HG02885 (cell line): ENCODE measurements at regions not wholly inside any gene's neighbourhood (a gene's known extent, or its start where the extent isn't known, plus 50 kb on each side); places are given as distances from the start of the nearest gene placed in this dataset.

Source experiments
- ATAC-seq: cut with Tn5 transposase; IDR thresholded peaks from one replicate; pipeline ENCODE4 v1.9.1; 2021; ENCODE audit warnings: mild to moderate bottlenecking; ENCODE audit not compliant: unreplicated experiment, poor library complexity

GRCh38 chr16:86663685-86664521, 85.6 kb downstream of the FOXL1 start:
- no peak for ATAC-seq

GRCh38 chr16:86664522-86665318, 86.4 kb downstream of the FOXL1 start:
- ATAC-seq: no peak

DNA sequence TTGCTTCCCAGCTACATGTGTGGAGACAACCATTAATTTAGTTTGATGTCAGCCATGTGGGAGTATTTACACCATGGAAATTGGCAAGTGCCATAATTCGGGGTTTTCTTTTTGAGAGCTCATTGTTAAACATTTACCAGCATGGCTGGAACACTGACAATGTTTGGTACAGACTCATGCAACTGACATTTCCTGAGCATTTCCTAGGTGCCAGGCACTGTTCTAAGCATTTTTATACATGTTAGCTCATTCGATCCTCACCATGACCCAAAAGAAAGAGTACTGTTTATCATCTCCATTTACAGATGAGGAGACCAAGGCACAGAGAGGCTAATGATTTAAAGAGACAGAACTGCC, 86.9 kb downstream of the FOXL1 start:
- no peak for ATAC-seq

DNA sequence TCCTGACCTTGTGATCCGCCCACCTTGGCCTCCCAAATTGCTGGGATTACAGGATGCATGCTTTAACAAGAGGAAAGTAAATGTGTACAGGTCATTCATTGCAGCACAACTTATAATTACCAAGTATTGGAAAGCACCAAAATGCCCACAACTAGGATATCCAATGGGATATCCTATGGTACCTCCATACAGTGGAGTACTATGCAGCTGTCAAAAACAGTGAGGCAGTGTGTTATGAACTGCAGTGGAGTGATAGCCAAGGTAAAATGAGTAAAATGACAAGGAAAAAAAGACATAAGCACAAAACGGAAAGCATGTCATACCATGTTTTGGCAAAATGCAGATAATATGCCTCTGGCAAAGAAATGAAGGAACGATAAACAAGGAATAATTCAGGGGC, 87.6 kb downstream of the FOXL1 start:
- no peak for ATAC-seq

DNA sequence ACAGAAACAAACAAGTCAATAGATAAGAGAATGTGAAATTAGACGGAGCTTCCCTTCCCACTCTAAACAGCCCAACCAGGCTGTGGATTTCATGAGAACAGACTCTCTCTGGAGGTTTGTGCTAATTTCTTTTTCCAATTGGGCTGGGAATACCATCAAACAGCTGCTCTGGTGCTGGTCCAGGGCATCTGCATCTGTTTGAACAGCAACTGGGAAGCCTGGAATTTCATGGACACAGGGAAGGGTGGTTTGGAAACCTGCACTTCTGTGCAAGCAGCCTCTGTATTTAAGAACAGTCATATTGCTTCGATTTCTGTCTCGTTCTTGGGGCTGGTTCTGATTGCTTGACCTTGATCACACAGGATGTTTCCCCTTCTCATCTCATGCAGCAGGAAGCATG, 88.7 kb downstream of the FOXL1 start:
- no peak for ATAC-seq

- no peak for ATAC-seq
These were observed 90.0 kb downstream of the FOXL1 start for GRCh38 chr16:86668136-86668910.

GRCh38 chr16:86669285-86669805, 91.0 kb downstream of the FOXL1 start:
- ATAC-seq: no peak

- ATAC-seq: no peak
These were observed 91.8 kb downstream of the FOXL1 start for GRCh38 chr16:86669937-86670749.

DNA sequence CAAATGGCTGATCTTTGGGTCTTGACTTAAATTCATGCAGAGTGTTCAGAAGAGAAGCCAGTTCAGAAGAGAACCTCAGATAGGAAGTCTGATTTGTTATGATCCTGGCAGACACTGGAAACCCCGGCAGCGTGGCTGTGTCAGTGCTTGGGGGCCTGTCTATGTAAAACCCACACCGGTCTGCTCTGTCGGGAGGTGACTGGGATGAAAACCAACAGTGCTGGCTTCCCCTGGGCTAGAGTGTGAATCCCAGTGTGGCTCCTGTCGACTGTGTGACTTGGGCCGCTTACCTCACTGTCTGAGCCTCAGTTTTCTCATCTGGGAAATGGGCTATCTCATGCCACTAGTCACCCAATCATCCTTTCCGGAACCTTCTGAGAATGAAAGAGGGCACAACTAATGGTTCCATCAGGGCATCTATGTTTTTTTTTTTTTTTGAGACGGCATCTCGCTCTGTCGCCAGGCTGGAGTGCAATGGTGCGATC, 92.4 kb downstream of the FOXL1 start:
- no peak for ATAC-seq

DNA sequence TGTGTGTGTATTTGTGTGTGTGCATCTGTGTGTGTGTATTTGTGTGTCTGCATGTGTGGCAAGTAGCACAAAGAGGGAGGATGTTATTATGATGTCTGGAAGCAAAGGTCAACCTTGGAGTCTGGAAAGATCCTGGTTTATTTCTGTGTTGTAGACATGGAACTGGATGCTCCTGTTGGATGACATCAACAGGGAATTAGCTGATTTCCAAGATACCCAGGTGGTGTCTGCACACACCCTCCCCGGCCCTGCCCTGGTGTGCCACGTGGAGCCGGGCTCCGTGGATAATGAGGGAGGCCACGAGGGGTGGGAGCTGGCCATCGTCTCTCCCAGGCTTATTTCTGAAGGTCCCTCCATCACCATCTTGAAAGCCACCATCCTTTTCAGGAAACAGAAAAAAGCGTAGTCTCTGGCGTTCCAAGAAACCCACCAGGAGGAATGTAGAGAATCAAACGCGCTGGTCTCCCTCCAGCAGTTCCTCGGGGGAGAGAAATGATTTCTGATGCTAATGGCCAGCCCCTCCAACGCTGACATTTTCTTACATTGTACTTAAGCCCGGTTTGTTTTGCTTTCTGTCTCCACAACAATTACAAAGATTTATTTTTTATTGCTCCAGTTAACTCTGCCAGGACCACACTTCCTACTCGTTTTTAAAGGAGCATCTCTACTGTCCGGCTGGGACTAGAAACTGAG, 93.3 kb downstream of the FOXL1 start:
- ATAC-seq: no peak

DNA sequence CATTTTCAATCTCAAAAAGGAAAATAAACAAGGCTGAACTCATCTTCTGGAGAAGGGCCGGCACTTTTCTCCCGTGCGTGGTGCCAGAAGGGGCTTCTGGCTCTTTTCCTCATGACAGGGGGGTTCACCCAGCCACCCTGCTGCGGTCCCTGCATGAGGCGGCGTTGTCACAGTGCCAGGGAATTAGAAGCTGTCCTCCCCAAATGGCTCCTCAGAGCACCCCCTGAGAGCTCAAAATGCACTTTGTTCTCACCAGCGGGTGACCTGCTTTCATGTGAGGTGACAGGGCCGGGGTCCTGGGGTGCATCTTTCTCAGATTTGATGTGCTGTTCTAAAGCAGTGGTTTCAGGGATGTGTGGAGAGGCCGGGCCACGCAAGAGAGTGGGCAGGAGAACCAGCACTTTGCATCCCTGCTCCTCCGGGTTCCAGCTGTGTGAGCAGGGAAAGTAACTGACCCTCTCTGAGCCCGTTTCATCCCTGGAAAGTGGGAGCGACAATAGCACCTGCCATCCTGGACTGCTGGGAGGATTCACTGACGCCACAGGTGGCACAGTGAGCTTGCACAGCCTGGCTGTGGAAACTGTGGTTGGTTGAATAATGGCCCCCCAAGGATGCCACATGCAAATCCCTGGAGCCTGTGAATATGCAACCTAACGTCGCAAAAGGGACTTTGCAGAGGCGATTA, 94.0 kb downstream of the FOXL1 start:
- no peak for ATAC-seq

- ATAC-seq: no peak
These were observed 95.0 kb downstream of the FOXL1 start for GRCh38 chr16:86673090-86673955.

GRCh38 chr16:86673956-86674453, 95.7 kb downstream of the FOXL1 start:
- ATAC-seq: no peak

DNA sequence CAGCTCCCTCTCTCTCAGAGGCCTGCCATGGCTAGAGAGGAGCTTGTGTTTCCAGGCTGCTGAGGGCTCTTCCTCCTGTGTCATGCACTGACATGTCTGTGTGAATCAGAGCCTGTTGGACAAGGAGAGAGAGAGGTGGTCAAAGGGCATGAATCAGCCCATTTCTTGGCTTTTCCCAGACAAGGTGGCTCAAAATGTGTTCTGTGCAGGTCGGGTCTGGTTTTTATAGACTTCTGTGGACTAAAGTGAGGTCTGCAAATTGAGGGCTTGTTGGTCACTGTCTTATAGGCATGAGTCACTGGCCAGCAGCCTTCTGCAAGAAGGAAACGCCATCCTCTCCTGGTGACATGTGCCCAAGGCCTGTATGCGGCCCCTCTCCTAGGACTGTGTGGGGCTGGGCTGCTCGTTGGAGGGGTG, 97.9 kb downstream of the FOXL1 start:
- ATAC-seq: no peak

DNA sequence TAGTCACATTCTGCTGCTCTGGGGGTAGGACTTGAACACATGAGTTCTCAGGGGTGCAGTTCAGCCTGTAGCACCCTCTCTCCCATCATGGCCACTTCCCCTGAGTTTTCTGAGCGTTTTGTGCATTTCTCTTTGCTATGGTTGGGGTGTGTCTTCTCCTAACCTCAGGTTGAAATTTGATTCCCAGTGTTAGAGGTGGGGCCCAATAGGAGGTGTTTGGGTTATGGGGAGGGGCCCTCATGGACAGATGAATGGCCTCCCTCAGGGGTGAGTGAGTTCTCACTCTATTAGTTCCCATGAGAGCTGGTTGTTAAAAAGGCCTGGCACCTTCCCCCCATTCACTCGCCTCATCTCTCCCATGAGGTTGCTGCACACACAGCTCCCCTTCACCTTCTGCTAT, 101.1 kb downstream of the FOXL1 start:
- no peak for ATAC-seq

DNA sequence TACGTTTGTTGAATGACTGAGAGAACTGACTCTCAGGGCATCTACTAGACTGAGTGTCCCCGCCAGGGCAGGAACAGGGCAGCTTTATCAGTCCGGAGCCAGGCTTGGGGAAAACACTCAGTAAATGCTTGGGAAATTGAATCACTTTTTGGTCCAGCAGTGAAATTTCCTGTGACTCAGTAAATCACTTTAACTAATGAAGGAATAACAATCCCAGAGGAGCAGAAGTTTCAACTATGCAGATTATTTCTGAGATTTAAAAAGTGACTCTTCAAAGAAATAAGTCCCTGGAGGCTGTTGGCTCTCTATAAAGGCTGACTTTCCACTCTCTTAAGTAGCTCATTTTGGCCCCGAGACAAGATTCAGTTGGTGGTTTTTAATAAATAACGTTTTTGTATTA, 101.8 kb downstream of the FOXL1 start:
- ATAC-seq: no peak

DNA sequence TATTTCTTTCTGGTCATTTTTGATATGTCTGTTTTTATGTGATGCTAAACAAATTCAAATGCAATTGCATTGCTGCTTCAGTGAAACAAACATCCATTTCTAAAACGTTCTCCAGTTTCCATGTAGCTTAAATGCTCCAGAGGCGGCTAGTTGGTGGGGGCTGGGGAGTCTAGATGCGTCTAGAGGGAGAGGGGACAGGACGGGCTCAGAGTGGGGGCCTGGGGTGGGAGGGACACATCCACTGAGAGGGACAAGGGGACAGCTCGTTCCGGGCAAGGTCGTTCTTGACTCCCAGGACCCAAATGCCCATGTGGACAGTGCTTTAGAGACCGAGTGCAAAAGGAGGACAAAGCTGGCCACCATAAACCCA, 102.3 kb downstream of the FOXL1 start:
- no peak for ATAC-seq
